Activated naive CD4-positive, alpha-beta T cell treated with anti-CD3 and anti-CD28 coated beads, Interleukin-2, amount 50 U/mL, for 24 hours (primary cell): ENCODE measurements at regions not wholly inside any gene's neighbourhood (a gene's known extent, or its start where the extent isn't known, plus 50 kb on each side); places are given as distances from the start of the nearest gene placed in this dataset.

ENCODE experiments used
- H3K27ac Mint-ChIP-seq: one replicate; pipeline ENCODE4 v1.8.0; 2021; ENCODE audit warnings: mild to moderate bottlenecking, mixed read lengths
- H3K27me3 Mint-ChIP-seq: one replicate; pipeline ENCODE4 v1.8.0; 2021; ENCODE audit warnings: mixed read lengths
- H3K36me3 Mint-ChIP-seq: one replicate; pipeline ENCODE4 v1.8.0; 2021; ENCODE audit warnings: mixed read lengths
- H3K4me1 Mint-ChIP-seq: one replicate; pipeline ENCODE4 v1.8.0; 2021; ENCODE audit warnings: mixed read lengths
- H3K4me3 Mint-ChIP-seq: one replicate; pipeline ENCODE4 v1.8.0; 2021; ENCODE audit warnings: mild to moderate bottlenecking, mixed read lengths
- H3K9me3 Mint-ChIP-seq: one replicate; pipeline ENCODE4 v1.8.0; 2021; ENCODE audit warnings: mixed read lengths

GRCh38 chr6:21907291-21907690, 313.7 kb downstream of the SOX4 start:
- H3K27ac Mint-ChIP-seq = no peak overlapping the region
- no peaks in the 10 kb centered on the region for H3K4me1 Mint-ChIP-seq
- H3K27me3 Mint-ChIP-seq = peaks cover 3% of the 10 kb centered on the region
- peaks cover 1% of the 10 kb centered on the region for H3K36me3 Mint-ChIP-seq
- H3K4me3 Mint-ChIP-seq = no peak overlapping the region
- H3K9me3 Mint-ChIP-seq = peaks cover 5% of the 10 kb centered on the region

- H3K9me3 Mint-ChIP-seq = peaks cover 5% of the 10 kb centered on the region
- no peak overlapping the region for H3K27ac Mint-ChIP-seq
- no peaks in the 10 kb centered on the region for H3K4me1 Mint-ChIP-seq
- H3K4me3 Mint-ChIP-seq = no peak overlapping the region
- H3K27me3 Mint-ChIP-seq = peaks cover 3% of the 10 kb centered on the region
- H3K36me3 Mint-ChIP-seq = peaks cover 1% of the 10 kb centered on the region
These were observed 314.8 kb downstream of the SOX4 start for GRCh38 chr6:21908161-21908848.

GRCh38 chr6:21909321-21909720, 315.8 kb downstream of the SOX4 start:
- Mint-ChIP-seq H3K27ac (no peak overlapping the region), H3K4me1 (peaks cover 5% of the 10 kb centered on the region), H3K27me3 (peaks cover 3% of the 10 kb centered on the region), H3K36me3 (no peaks in the 10 kb centered on the region), H3K4me3 (no peak overlapping the region), H3K9me3 (no peaks in the 10 kb centered on the region)

- no peak overlapping the region for H3K27ac Mint-ChIP-seq
- H3K4me1 Mint-ChIP-seq = peaks cover 19% of the 10 kb centered on the region
- H3K36me3 Mint-ChIP-seq = no peaks in the 10 kb centered on the region
- peaks cover 3% of the 10 kb centered on the region for H3K27me3 Mint-ChIP-seq
- H3K9me3 Mint-ChIP-seq = no peaks in the 10 kb centered on the region
- no peak overlapping the region for H3K4me3 Mint-ChIP-seq
These were observed 317.7 kb downstream of the SOX4 start for GRCh38 chr6:21911208-21911607.

- Mint-ChIP-seq H3K27ac (no peak overlapping the region), H3K27me3 (peaks cover 3% of the 10 kb centered on the region), H3K4me1 (peaks cover 19% of the 10 kb centered on the region), H3K36me3 (no peaks in the 10 kb centered on the region), H3K9me3 (no peaks in the 10 kb centered on the region), H3K4me3 (no peak overlapping the region)
These were observed 318.7 kb downstream of the SOX4 start for GRCh38 chr6:21912151-21912832.

- Mint-ChIP-seq H3K9me3 (no peaks in the 10 kb centered on the region), H3K4me3 (peak overlapping the region; percentile 72), H3K27me3 (peaks cover 1% of the 10 kb centered on the region), H3K36me3 (no peaks in the 10 kb centered on the region), H3K4me1 (peaks cover 19% of the 10 kb centered on the region), H3K27ac (no peak overlapping the region)
These were observed 320.8 kb downstream of the SOX4 start for GRCh38 chr6:21914121-21914973.

GRCh38 chr6:21915707-21916260, 322.2 kb downstream of the SOX4 start:
- no peak overlapping the region for H3K27ac Mint-ChIP-seq
- H3K27me3 Mint-ChIP-seq = no peaks in the 10 kb centered on the region
- H3K9me3 Mint-ChIP-seq = no peaks in the 10 kb centered on the region
- no peak overlapping the region for H3K4me3 Mint-ChIP-seq
- H3K36me3 Mint-ChIP-seq = no peaks in the 10 kb centered on the region
- peaks cover 19% of the 10 kb centered on the region for H3K4me1 Mint-ChIP-seq

- Mint-ChIP-seq H3K36me3 (no peaks in the 10 kb centered on the region), H3K27me3 (no peaks in the 10 kb centered on the region), H3K4me3 (no peak overlapping the region), H3K27ac (no peak overlapping the region), H3K4me1 (peaks cover 19% of the 10 kb centered on the region), H3K9me3 (no peaks in the 10 kb centered on the region)
These were observed 324.5 kb downstream of the SOX4 start for GRCh38 chr6:21918041-21918440.

- no peak overlapping the region for H3K4me3 Mint-ChIP-seq
- H3K36me3 Mint-ChIP-seq = no peaks in the 10 kb centered on the region
- no peaks in the 10 kb centered on the region for H3K27me3 Mint-ChIP-seq
- H3K27ac Mint-ChIP-seq = no peak overlapping the region
- H3K9me3 Mint-ChIP-seq = no peaks in the 10 kb centered on the region
- peaks cover 19% of the 10 kb centered on the region for H3K4me1 Mint-ChIP-seq
These were observed 325.1 kb downstream of the SOX4 start for GRCh38 chr6:21918666-21919065.

GRCh38 chr6:21922086-21922485, 328.5 kb downstream of the SOX4 start:
- H3K9me3 Mint-ChIP-seq = no peaks in the 10 kb centered on the region
- no peaks in the 10 kb centered on the region for H3K36me3 Mint-ChIP-seq
- no peak overlapping the region for H3K27ac Mint-ChIP-seq
- no peaks in the 10 kb centered on the region for H3K4me1 Mint-ChIP-seq
- no peak overlapping the region for H3K4me3 Mint-ChIP-seq
- H3K27me3 Mint-ChIP-seq = no peaks in the 10 kb centered on the region

GRCh38 chr6:21924002-21924401, 330.5 kb downstream of the SOX4 start:
- Mint-ChIP-seq H3K4me1 (no peaks in the 10 kb centered on the region), H3K4me3 (no peak overlapping the region), H3K36me3 (no peaks in the 10 kb centered on the region), H3K27me3 (no peaks in the 10 kb centered on the region), H3K27ac (no peak overlapping the region), H3K9me3 (no peaks in the 10 kb centered on the region)

GRCh38 chr6:21928827-21929226, 335.3 kb downstream of the SOX4 start:
- Mint-ChIP-seq H3K9me3 (peaks cover 11% of the 10 kb centered on the region), H3K4me1 (no peaks in the 10 kb centered on the region), H3K36me3 (no peaks in the 10 kb centered on the region), H3K27ac (no peak overlapping the region), H3K27me3 (no peaks in the 10 kb centered on the region), H3K4me3 (no peak overlapping the region)

- Mint-ChIP-seq H3K36me3 (no peaks in the 10 kb centered on the region), H3K4me1 (no peaks in the 10 kb centered on the region), H3K27ac (no peak overlapping the region), H3K9me3 (peaks cover 19% of the 10 kb centered on the region), H3K27me3 (peaks cover 1% of the 10 kb centered on the region), H3K4me3 (no peak overlapping the region)
These were observed 338.2 kb downstream of the SOX4 start for GRCh38 chr6:21931641-21932335.

GRCh38 chr6:21933351-21933750, 339.8 kb downstream of the SOX4 start:
- Mint-ChIP-seq H3K36me3 (no peaks in the 10 kb centered on the region), H3K9me3 (peaks cover 19% of the 10 kb centered on the region), H3K4me3 (no peak overlapping the region), H3K4me1 (no peaks in the 10 kb centered on the region), H3K27me3 (peaks cover 1% of the 10 kb centered on the region), H3K27ac (no peak overlapping the region)

- Mint-ChIP-seq H3K9me3 (peaks cover 14% of the 10 kb centered on the region), H3K27ac (no peak overlapping the region), H3K4me3 (no peak overlapping the region), H3K27me3 (peaks cover 1% of the 10 kb centered on the region), H3K4me1 (no peaks in the 10 kb centered on the region), H3K36me3 (no peaks in the 10 kb centered on the region)
These were observed 341.6 kb downstream of the SOX4 start for GRCh38 chr6:21935142-21935541.
